D721Med (cell line): ENCODE measurements at regions not wholly inside any gene's neighbourhood (a gene's known extent, or its start where the extent isn't known, plus 50 kb on each side); places are given as distances from the start of the nearest gene placed in this dataset.

Experiments used
- DNase-seq: peaks from one replicate; pipeline ENCODE4 v3.0.0; 2011; ENCODE audit warnings: low spot score; ENCODE audit not compliant: insufficient read length
- FAIRE-seq: peaks from 2 replicates; lab custom pipeline; 2011; peaks lifted over from hg19 to GRCh38; lab: Jason Lieb, UNC
- TF ChIP-seq, protein P1 (sequence below): IDR thresholded peaks from 2 replicates; pipeline ENCODE4 v1.5.1; 2012; ENCODE audit warnings: mild to moderate bottlenecking, control low read depth; ENCODE audit not compliant: insufficient read depth; ENCODE audit errors: missing control alignments

GRCh38 chr2:158009399-158009798 is 92.3 kb upstream of the UPP2 start:
- TF ChIP-seq, protein P1, sequence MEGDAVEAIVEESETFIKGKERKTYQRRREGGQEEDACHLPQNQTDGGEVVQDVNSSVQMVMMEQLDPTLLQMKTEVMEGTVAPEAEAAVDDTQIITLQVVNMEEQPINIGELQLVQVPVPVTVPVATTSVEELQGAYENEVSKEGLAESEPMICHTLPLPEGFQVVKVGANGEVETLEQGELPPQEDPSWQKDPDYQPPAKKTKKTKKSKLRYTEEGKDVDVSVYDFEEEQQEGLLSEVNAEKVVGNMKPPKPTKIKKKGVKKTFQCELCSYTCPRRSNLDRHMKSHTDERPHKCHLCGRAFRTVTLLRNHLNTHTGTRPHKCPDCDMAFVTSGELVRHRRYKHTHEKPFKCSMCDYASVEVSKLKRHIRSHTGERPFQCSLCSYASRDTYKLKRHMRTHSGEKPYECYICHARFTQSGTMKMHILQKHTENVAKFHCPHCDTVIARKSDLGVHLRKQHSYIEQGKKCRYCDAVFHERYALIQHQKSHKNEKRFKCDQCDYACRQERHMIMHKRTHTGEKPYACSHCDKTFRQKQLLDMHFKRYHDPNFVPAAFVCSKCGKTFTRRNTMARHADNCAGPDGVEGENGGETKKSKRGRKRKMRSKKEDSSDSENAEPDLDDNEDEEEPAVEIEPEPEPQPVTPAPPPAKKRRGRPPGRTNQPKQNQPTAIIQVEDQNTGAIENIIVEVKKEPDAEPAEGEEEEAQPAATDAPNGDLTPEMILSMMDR, result no peak
- DNase-seq (no peak), FAIRE-seq (no peak)

- DNase-seq (no peak), FAIRE-seq (no peak)
- TF ChIP-seq, protein P1, result no peak
Observed at GRCh38 chr2:158006961-158007719, 94.5 kb upstream of the UPP2 start.

DNA sequence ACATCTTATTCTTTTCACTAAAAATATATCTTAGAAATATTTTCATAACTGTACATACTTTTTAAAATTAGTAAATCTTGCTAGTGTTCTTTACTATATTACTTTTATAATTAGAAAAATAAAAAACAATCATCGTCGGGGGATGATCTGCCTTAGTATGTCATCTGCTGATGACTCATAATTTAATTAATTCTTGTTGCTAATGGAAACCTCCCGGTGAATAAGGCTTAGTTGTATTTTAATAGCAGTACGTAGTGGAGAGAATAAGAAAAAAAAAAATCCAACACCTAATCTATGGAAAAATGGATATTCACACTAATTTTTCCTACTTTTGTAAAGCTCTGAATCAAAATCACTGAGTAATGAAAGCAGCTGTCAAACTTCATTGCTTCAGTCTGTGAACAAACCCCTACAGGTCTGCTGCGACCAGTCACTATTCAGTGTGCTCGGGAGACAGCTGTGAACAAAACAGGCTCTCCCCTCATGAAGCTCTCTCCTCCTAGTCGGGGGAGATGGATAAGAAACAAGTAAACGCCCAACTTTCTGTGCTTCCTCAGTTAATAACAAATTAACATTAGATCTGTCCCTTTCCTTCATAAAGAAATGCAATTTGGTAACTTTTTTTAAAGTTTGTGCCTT is 97.4 kb upstream of the UPP2 start:
- DNase-seq, result no peak
- TF ChIP-seq, protein P1, result no peak
- no peak for FAIRE-seq

GRCh38 chr2:158002079-158002478 is 99.6 kb upstream of the UPP2 start:
- no peak for DNase-seq
- FAIRE-seq, result no peak
- TF ChIP-seq, protein P1, result no peak

- TF ChIP-seq, protein P1, result no peak
- FAIRE-seq, result no peak
Observed at GRCh38 chr2:157996799-157997198, 104.9 kb upstream of the UPP2 start.

DNA sequence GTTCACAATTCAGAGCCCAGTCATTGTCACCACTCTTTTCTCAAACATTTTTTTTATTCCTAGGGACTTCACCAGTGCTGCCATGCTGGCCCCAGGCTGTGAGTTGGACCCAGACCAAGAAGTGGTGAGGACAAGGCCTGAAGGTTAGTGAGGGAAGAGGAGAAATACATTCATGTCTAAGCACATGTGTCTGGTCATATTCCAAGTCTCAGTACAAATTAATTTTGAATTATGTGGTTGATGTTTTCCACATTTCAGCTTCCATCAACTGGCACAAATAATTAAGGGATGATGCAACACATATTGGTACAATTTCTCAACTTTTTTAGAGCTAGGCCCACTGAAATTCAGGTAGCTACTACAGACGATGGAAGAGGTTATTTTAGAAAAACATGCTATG is 106.6 kb upstream of the UPP2 start:
- TF ChIP-seq, protein P1, result no peak
- no peak for DNase-seq
- FAIRE-seq, result no peak

More at GRCh38 chr2:157996799-157997198, 104.9 kb upstream of the UPP2 start:
- no peak for DNase-seq

DNA sequence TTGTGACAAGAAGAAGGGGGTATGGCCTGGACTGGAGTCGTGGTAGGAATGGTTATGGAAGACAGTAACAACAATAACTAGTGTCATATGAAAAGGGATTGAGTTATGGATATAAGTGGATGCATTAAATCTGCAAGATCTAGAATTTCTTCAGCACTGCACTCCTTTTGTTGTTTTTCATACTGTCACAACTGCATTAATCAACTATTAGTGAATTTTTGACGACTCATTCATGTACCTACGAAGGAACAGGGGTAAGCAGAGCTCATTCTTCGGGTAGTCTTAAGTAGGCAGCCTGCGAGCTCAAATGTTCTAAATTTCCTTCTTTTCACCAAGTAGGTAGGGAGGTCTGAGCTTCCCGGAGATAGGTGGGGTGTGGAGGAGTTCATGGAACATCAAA is 109.7 kb upstream of the UPP2 start:
- TF ChIP-seq, protein P1, result no peak
- no peak for FAIRE-seq
- DNase-seq, result no peak
